ENCODE measurements at regions not wholly inside any gene's neighbourhood (a gene's known extent, or its start where the extent isn't known, plus 50 kb on each side); places are given as distances from the start of the nearest gene placed in this dataset.
A peak's percentile ranks its signal among the peaks of the same experiment; 100 is the strongest.

DNA sequence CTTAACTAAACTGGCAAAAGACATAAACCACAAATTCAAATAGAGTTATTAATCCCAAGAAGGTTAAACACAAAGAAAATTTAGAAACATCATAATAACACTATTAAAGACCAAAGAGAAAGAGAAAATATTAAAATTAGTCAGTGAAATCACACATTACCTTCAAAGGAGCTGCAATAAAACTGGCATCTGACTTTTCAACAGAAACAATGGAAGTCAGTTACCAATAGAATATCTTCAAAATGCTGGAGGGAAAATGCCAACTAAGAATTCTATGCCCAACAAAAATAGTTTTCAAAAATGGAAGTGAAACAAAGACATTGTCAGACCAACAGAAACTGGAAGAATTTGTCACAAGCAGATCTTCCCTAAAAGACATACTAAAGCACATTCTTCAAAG lies 68.7 kb upstream of the RNF7 start:
- no peak for DNase-seq

DNA sequence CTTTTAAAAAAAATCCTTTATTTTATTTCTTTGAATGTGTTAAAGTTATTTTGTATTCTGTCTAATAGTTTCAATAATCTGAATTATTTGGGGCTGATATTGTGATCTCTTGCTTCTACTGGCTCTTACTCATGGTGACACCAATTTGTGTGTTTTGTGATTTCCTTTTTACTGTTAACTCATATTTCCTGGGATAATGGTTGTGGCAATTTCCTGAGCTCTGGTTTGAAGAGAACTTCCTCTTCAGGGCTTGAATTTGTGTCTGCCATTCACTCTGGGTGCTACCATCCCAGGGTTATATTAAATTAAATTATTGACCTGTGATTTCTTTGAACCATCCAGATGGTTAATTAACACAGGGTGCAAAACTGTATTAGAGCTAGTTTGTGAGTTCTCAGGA lies 60.4 kb upstream of the RNF7 start:
- no peak for DNase-seq

DNA sequence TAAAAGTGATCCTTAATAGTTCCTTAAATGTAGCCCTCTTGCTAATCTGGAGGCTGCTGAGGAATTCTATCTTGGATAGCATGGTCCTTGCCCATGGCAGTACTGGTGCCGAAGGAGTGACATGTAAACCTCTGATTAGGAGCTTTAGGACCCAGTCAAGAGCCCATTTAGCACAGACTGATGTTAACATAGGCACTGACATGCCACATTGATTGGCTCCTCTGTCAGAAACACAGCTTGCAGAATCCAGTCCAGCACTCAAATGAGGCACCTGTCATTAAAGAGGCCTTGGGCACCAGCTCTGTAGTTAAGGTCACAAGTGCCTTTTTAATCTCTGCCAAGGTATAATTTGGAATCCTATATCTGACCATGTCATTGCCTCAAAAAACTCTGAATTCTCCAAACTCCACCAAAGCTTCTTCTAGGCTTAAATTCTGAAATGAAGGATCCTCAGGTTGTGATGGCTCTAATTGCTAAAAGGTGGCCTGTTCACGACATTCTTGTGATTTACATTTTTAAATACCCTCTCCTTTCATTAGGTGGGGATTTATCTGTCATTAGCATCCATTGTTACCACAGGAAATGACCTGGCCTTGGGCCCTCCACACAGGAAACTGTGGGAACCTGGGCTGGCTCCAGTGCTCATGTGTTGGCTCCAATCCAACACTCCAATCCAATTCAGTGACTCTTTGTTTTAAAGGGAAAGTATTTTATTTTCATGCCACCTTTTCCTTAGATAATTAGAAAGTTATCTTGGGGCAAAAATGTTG lies 57.3 kb upstream of the RNF7 start:
- peak; percentile 27 for DNase-seq

DNA sequence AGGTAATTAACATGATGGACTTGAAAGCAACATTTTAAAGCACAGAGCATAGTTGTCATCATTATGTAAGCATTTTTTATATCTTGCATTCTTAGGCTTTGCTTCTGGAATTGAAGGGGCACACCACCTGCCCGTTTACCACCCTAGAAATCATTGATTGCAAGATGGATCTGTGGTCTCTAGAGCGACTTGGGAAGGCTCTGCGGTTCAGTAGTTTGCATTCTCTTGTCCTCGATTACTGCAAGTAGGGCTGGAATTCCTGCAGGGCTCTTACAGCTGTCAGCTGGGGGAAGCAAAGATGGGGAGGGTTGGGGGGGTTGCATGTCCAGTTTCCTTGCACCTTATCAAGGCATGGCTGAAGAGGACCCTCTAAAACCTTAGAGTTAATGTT lies 56.7 kb upstream of the RNF7 start:
- DNase-seq = no peak

DNA sequence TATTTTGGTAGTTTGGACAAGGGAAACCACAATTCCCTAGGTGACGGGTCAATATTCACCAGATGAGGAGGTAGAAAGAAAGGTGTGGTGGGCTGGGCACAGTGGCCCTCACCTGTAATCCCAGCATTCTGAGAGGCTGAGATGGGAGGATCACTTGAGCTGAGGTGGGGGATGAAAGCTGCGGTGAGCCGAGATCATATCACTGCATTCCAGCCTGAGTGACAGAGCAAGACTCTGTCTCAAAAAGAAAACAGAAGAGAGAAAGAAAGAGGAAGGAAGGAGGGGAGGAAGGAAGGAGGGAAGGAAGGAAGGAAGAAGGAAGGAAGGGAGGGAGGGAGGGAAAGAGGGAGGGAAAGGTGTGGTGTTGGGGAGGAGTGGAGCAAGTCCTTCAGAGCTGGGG lies 56.1 kb upstream of the RNF7 start:
- no peak for DNase-seq

DNA sequence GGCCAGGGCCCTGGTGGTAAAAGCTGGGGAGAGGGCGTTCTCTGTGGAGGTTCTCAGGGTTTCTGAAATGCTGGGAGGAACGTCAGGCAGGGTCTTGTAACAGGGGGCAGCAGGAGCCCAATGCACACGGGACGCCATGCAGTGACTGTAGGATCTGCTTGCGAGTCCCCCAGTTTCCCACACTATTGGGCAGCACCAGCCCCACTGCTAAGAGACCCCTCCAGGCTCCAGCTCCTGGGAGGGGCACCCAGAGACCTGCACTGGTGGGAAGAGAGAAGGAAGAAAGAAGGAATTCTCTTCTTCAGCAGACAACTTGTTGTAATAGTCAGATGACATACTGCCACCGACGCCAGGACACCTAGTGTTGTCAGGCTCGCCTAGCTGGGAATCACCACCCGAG lies 55.2 kb upstream of the RNF7 start:
- DNase-seq = no peak

DNA sequence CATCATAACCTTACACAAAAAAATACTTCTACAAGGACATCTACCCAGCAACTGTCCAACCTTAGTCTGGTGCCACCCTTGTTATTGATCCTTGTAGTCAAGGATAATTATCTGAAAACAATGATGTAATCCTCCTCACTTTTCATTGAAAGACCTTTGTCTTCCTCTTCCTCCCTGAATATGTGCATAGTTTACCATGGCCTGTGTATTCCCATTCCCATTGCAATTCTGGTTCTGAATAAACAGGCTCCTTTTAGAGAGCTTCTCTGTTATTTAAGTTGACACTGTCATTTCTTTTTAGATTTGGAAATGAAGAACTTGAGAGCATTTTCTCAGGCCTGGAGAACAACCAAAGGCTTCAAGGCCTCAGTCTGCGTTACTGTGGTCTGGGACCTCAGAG lies 53.3 kb upstream of the RNF7 start:
- no peak for DNase-seq

DNA sequence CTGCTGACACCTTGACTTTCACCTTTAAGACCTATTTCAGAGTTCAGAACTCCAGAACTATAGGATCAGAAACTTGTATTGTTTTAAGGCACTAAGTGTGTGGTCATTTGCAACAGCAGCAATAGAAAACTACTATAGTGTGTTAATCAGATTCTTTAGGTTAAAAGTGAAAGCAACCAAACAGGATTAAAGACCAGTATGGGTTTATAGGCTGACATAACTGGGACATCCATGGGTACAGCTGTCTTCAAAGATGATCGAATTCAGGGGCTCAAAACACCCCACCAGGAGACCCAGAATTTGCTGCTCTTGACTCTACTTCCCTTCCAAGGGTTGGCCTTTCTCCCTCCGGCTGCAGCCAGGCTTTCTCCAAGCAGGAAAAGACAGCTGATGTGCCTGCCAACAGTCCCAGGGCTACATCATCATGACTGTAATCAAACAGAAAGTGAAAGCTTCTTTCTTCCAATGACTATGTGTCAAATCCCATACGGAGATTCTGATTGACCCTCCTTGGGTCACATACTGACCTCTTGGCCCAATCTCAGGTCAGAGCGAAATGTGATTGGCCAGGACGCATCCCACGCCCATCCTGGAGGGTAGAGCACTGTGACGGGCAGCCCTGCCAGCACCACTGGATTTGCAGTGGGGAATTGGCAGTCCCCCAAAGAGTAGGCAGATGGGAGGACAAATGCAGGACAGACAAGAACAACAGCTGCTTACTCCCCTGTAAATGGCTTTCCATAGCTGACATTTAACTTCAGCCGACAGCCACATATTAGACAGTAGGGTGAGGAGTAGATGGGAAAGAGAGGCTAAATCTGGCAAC lies 51.4 kb upstream of the RNF7 start:
- peak; percentile 81 for DNase-seq

Measured in right hindlimb (tissue), 1 donor.